ENCODE measurements at regions not wholly inside any gene's neighbourhood (a gene's known extent, or its start where the extent isn't known, plus 50 kb on each side); places are given as distances from the start of the nearest gene placed in this dataset.

GRCh38 chr3:94965867-94966475, 903.1 kb downstream of the NSUN3 start:
- no peaks in the 10 kb centered on the region for H4K20me1 ChIP-seq (ENCODE audit: low read depth)
- H3K4me1 ChIP-seq: no peaks in the 10 kb centered on the region
- no peaks in the 10 kb centered on the region for H3K27me3 ChIP-seq
- Mint-ChIP-seq H3K27ac (no peak overlapping the region), H3K27me3 (ENCODE audit: insufficient read depth, low read depth) (no peaks in the 10 kb centered on the region), H3K4me1 (no peaks in the 10 kb centered on the region), H3K9me3 (peaks cover 4% of the 10 kb centered on the region), H3K4me3 (no peak overlapping the region), H3K36me3 (no peaks in the 10 kb centered on the region)
- H2AFZ ChIP-seq (replicated peaks): no peak overlapping the region
- TF ChIP-seq CTCF (IDR thresholded peaks at IDR 0.05) (no peak), EZH2 (IDR thresholded peaks at IDR 0.05) (no peak), EZH2phosphoT487 (IDR thresholded peaks at IDR 0.05) (no peak)
- no peaks in the 10 kb centered on the region for H3K36me3 ChIP-seq
- H3K27ac ChIP-seq: no peak overlapping the region
- H3K9me3 ChIP-seq (ENCODE audit: low read depth): no peaks in the 10 kb centered on the region
- DNase-seq (ENCODE audit: low spot score): no peak
- H3F3A ChIP-seq (ENCODE audit: low read depth): no peaks in the 10 kb centered on the region
- no peak overlapping the region for H3K4me3 ChIP-seq
- H3K4me2 ChIP-seq: no peak overlapping the region
- H3K9ac ChIP-seq: no peak overlapping the region
- H3K79me2 ChIP-seq (ENCODE audit: low read depth): no peaks in the 10 kb centered on the region

GRCh38 chr3:94967196-94967595, 904.3 kb downstream of the NSUN3 start:
- no peaks in the 10 kb centered on the region for H3K4me1 ChIP-seq
- no peaks in the 10 kb centered on the region for H3K9me3 ChIP-seq (ENCODE audit: low read depth)
- H3K79me2 ChIP-seq (ENCODE audit: low read depth): no peaks in the 10 kb centered on the region
- H2AFZ ChIP-seq (replicated peaks): no peak overlapping the region
- no peak overlapping the region for H3K9ac ChIP-seq
- no peak overlapping the region for H3K4me2 ChIP-seq
- no peaks in the 10 kb centered on the region for H3K36me3 ChIP-seq
- DNase-seq (ENCODE audit: low spot score): no peak
- H4K20me1 ChIP-seq (ENCODE audit: low read depth): no peaks in the 10 kb centered on the region
- Mint-ChIP-seq H3K4me3 (no peak overlapping the region), H3K27ac (no peak overlapping the region), H3K9me3 (peaks cover 4% of the 10 kb centered on the region), H3K27me3 (ENCODE audit: insufficient read depth, low read depth) (no peaks in the 10 kb centered on the region), H3K4me1 (no peaks in the 10 kb centered on the region), H3K36me3 (no peaks in the 10 kb centered on the region)
- no peak overlapping the region for H3K4me3 ChIP-seq
- TF ChIP-seq EZH2phosphoT487 (IDR thresholded peaks at IDR 0.05): no peak
- no peak for TF ChIP-seq CTCF (IDR thresholded peaks at IDR 0.05)
- TF ChIP-seq EZH2 (IDR thresholded peaks at IDR 0.05): no peak
- H3F3A ChIP-seq (ENCODE audit: low read depth): no peaks in the 10 kb centered on the region
- H3K27ac ChIP-seq: no peak overlapping the region
- no peaks in the 10 kb centered on the region for H3K27me3 ChIP-seq

- H3K36me3 Mint-ChIP-seq: no peaks in the 10 kb centered on the region
- Histone ChIP-seq H3F3A (ENCODE audit: low read depth) (no peaks in the 10 kb centered on the region), H3K36me3 (no peaks in the 10 kb centered on the region), H3K27ac (no peak overlapping the region), H3K4me1 (no peaks in the 10 kb centered on the region), H2AFZ (replicated peaks) (no peak overlapping the region), H3K9me3 (ENCODE audit: low read depth) (no peaks in the 10 kb centered on the region), H3K9ac (no peak overlapping the region), H4K20me1 (ENCODE audit: low read depth) (no peaks in the 10 kb centered on the region), H3K4me2 (no peak overlapping the region), H3K27me3 (no peaks in the 10 kb centered on the region), H3K4me3 (no peak overlapping the region), H3K79me2 (ENCODE audit: low read depth) (no peaks in the 10 kb centered on the region)
- TF ChIP-seq EZH2 (IDR thresholded peaks at IDR 0.05) (no peak), CTCF (IDR thresholded peaks at IDR 0.05) (no peak), EZH2phosphoT487 (IDR thresholded peaks at IDR 0.05) (no peak)
- H3K27me3 Mint-ChIP-seq (ENCODE audit: insufficient read depth, low read depth): no peaks in the 10 kb centered on the region
- H3K27ac Mint-ChIP-seq: no peak overlapping the region
- H3K4me3 Mint-ChIP-seq: no peak overlapping the region
- H3K4me1 Mint-ChIP-seq: no peaks in the 10 kb centered on the region
- DNase-seq (ENCODE audit: low spot score): no peak
- H3K9me3 Mint-ChIP-seq: peaks cover 4% of the 10 kb centered on the region
Measured at GRCh38 chr3:94968519-94968918, 905.7 kb downstream of the NSUN3 start.

Data from neural progenitor cell (in vitro differentiated cells).